Glomerular visceral epithelial cell (primary cell): ENCODE measurements at regions not wholly inside any gene's neighbourhood (a gene's known extent, or its start where the extent isn't known, plus 50 kb on each side); places are given as distances from the start of the nearest gene placed in this dataset.
"Not testable (repeated sequence)": the region's sequence is repeated elsewhere in the genome, so short reads cannot be mapped to it uniquely, and the experiment has no call there.

Source experiments
- DNase-seq: peaks from one replicate; pipeline ENCODE4 v3.0.0-alpha.2; 2016; ENCODE audit errors: extremely low spot score

DNA sequence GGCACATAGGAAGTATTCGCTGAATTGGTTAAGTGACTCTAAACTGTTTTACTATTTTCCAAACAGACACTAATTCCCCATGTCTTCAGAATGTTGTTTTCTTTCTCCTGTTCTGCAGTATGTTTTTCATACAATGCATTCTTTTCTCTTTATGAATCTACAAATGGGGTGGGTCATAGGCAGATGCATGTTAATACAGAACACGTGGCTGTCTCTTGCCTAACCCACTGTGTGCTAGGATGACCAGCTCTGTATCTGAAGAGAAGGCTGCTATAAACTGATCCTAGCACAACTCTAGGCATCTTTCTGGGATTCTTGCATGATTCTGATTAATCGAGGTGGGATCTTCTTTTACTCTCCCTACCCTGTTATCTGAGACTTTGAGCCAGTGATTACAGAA lies 826.0 kb downstream of the PLCL1 start:
- no peak for DNase-seq

- no peak for DNase-seq
Measured at GRCh38 chr2:198628596-198628995, 824.2 kb downstream of the PLCL1 start.

GRCh38 chr2:198622986-198623730 lies 818.8 kb downstream of the PLCL1 start:
- DNase-seq = no peak

GRCh38 chr2:198615972-198616371 lies 811.6 kb downstream of the PLCL1 start:
- DNase-seq = peak; percentile 49

DNA sequence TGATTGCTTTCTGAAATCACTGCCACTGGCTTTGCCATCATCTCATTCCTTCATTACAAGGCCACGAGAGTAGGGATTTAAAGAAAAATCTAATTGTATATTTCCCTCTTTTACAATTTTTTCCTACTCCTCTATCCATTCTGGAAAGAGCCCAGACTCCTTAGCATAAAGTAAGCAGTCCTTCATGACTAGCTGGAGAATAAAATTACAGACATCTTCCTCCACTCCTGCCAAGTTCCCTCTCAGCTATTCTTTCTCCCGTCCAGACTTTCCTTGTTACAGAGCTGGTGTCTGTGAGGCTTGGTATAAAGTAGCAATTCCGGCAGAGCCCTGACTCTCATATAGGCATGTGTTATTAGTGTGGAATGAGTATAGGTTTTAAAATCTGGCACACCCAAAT lies 806.8 kb downstream of the PLCL1 start:
- no peak for DNase-seq

- no peak for DNase-seq
Measured at GRCh38 chr2:198604599-198604998, 800.2 kb downstream of the PLCL1 start.

- not testable (repeated sequence) for DNase-seq
Measured at GRCh38 chr2:198602986-198603385, 798.6 kb downstream of the PLCL1 start.

DNA sequence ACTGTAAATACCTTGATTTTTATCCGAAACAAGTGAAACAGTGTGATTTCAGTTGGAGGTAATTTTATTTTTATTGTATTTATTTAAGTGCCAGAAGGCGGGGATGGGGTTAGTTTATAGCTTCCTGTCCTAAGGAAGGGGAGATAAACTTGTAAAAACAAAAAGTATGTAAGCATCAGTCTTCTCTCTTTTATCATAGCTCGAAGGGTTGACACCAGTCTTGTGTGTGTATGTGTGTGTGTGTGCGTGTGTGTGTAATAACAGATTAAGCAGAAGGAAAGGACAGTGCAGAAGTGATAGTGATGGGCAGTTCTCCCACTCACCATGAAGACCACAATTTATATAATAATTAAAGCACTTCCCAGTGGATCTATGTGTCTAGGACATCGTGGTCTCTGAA lies 793.3 kb downstream of the PLCL1 start:
- no peak for DNase-seq

DNA sequence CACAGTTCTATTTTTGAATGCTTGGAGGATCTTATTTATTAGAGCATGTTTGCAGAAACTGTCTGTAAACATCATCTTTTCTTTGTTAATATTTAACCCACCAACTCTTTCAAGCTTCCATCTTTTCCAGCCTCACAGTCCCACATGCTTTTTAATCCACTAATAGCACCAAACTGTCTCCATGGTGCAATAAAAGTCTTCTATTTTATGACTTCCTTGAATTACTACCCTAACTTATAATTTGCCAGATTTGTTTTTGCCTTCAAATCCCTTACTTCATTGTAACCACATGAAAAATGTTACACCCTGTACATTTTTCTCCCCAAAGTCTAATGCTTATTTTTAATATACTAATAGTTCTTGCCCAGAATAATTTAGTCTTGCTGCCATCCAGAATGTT lies 792.6 kb downstream of the PLCL1 start:
- no peak for DNase-seq

- no peak for DNase-seq
Measured at GRCh38 chr2:198595721-198596120, 791.3 kb downstream of the PLCL1 start.

GRCh38 chr2:198591586-198591985 lies 787.2 kb downstream of the PLCL1 start:
- no peak for DNase-seq

GRCh38 chr2:198587741-198588140 lies 783.3 kb downstream of the PLCL1 start:
- no peak for DNase-seq

GRCh38 chr2:198587240-198587639 lies 782.8 kb downstream of the PLCL1 start:
- no peak for DNase-seq

DNA sequence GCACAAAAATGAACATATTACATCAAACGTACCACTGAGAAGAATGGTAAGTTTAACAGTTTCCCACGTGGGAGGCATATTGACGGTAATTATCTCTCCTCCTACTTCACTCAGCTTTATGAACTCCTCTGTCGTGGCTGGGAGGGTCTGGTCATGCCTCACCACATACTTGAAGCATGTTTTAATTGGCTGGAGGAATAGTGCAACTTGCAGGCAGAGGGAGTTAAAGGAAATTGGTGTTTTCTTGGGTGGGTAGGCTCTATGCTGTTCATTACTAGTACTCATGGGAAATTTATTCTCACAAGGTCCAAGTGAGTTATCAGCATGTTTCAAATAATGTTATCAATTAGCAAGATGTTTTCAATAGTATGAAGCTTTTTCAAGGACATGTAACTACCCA lies 767.0 kb downstream of the PLCL1 start:
- no peak for DNase-seq

DNA sequence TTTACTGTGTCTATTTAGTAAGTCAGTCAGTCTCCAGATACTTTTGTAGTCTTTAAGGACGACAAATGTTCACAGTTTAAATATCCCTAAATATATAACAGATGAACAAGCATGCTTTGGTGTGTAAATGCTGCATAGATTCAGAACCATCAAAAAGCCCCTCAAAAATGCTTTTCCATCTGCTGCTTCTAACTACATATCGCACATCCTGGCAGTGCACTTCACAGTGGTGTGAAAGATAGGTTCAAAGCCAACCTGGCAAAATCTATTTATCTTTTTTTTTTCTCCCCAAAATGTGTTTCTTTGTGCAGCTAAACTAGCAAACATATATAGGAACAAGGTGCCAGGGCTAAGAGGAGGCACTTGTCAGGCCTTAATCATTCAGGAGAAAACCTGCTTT lies 753.8 kb downstream of the PLCL1 start:
- DNase-seq = no peak

GRCh38 chr2:198546122-198546521 lies 741.7 kb downstream of the PLCL1 start:
- no peak for DNase-seq

GRCh38 chr2:198545411-198545810 lies 741.0 kb downstream of the PLCL1 start:
- no peak for DNase-seq

DNA sequence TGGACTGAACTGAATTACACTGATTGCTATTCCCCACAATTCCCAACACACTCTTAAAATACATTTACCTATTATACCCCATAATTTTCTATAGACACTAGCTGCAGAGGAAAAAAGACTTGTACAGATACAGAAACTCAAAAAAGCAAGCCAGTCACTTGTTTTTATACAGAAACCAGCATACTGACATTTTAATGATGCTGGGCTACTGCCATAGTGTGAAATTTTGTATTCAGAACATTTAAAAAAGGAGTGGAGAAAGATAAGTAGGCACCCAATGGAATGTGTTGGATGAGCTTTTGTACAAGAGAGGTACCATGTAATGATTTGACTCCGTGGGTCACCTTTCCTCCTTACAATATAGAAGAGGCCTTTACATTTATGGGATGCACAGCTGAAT lies 740.1 kb downstream of the PLCL1 start:
- DNase-seq = no peak

DNA sequence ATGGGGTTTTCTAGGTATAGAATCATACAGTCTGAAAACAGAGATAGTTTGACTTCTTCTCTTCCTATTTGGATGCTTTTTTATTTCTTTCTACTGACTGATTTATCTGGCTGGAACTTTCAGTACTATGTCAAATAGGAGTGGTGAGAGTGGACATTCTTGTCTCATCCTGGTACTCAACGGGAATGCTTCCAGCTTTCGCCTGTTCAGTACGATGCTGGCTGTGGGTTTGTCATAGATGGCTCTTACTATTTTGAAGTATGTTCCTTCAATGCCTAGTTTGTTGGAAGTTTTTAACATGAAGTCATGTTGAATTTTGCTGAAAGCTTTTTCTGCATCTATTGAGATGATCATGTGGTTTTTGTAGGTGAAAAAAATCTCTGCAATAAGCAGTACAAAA lies 730.4 kb downstream of the PLCL1 start:
- DNase-seq = no peak

GRCh38 chr2:198525211-198525969 lies 721.0 kb downstream of the PLCL1 start:
- DNase-seq = no peak

GRCh38 chr2:198523710-198524109 lies 719.3 kb downstream of the PLCL1 start:
- DNase-seq = no peak

GRCh38 chr2:198518935-198519334 lies 714.5 kb downstream of the PLCL1 start:
- DNase-seq = no peak

DNA sequence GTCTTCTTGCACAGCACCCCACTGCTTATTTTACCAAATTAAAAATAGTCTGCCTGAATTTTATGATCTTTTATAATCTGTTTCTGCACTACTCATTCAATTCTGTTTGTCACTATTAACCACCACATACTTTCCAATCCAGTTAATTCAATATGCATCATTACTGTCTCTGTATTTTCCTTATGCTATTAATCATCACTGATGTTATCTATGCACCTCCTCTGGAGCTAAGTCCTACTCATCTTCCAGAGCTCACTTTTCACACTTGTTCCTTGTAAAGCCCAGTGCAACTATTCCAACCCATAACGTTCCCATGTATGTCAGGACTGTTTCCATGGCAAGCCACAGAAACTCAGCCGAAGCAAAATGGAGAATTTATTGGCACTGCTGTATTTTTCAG lies 713.6 kb downstream of the PLCL1 start:
- DNase-seq = no peak
